Mammary epithelial cell (primary cell): ENCODE measurements at regions not wholly inside any gene's neighbourhood (a gene's known extent, or its start where the extent isn't known, plus 50 kb on each side); places are given as distances from the start of the nearest gene placed in this dataset.

ENCODE experiments used
- EZH2 ChIP-seq: IDR thresholded peaks from 2 replicates; pipeline ENCODE4 v1.6.1; 2012; ENCODE audit warnings: low read length, inconsistent platforms, borderline replicate concordance
- TF ChIP-seq, protein P1 (sequence below), 2 donors: IDR thresholded peaks in 1 of 2; conservative IDR thresholded peaks in 1 of 2; 2 replicates each; pipeline ENCODE4 v1.5.1; 2011 to 2012; ENCODE audit warnings: inconsistent platforms in 2 of 2, low read length in 2 of 2, mild to moderate bottlenecking in 2 of 2, control low read depth in 1 of 2, low read depth in 1 of 2; ENCODE audit not compliant: insufficient read depth in 1 of 2; ENCODE audit errors: extremely low read depth in 1 of 2

GRCh38 chr6:167726043-167726621 lies 100.6 kb upstream of the AFDN start:
- TF ChIP-seq, protein P1, sequence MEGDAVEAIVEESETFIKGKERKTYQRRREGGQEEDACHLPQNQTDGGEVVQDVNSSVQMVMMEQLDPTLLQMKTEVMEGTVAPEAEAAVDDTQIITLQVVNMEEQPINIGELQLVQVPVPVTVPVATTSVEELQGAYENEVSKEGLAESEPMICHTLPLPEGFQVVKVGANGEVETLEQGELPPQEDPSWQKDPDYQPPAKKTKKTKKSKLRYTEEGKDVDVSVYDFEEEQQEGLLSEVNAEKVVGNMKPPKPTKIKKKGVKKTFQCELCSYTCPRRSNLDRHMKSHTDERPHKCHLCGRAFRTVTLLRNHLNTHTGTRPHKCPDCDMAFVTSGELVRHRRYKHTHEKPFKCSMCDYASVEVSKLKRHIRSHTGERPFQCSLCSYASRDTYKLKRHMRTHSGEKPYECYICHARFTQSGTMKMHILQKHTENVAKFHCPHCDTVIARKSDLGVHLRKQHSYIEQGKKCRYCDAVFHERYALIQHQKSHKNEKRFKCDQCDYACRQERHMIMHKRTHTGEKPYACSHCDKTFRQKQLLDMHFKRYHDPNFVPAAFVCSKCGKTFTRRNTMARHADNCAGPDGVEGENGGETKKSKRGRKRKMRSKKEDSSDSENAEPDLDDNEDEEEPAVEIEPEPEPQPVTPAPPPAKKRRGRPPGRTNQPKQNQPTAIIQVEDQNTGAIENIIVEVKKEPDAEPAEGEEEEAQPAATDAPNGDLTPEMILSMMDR (conservative IDR thresholded peaks at IDR 0.05 in 1 of 2, IDR thresholded peaks at IDR 0.05 in 1 of 2; ENCODE audit: extremely low read depth in 1 of 2, insufficient read depth in 1 of 2, low read depth in 1 of 2, low read length in 2 of 2): no peak
- no peak for TF ChIP-seq EZH2
